Tibial nerve (tissue), 4 donors: ENCODE measurements at regions not wholly inside any gene's neighbourhood (a gene's known extent, or its start where the extent isn't known, plus 50 kb on each side); places are given as distances from the start of the nearest gene placed in this dataset.

Experiments used
- DNase-seq, 2 donors: peaks; one replicate each; pipeline ENCODE4 v3.0.0-alpha.2; 2019; ENCODE audit warnings: low spot score in 2 of 2
- H3K27ac ChIP-seq, 4 donors: fragments of 200-600 bp; sonication (generic) in 3 of 4; one replicate each; pipeline ENCODE4 v1.5.1; 2017 to 2019; ENCODE audit warnings: mild to moderate bottlenecking in 1 of 4
- H3K27me3 ChIP-seq, 2 donors: fragments of 200-600 bp; sonication (generic) in 1 of 2; one replicate each; pipeline versions ENCODE4 v1.5.1 to v1.6.0; 2017 to 2019
- H3K36me3 ChIP-seq, 3 donors: fragments of 200-600 bp; sonication (generic); one replicate each; pipeline ENCODE4 v1.5.1; 2018 to 2019
- H3K4me1 ChIP-seq, 4 donors: fragments of 200-600 bp; sonication (generic) in 3 of 4; one replicate each; pipeline ENCODE4 v1.5.1; 2017 to 2019
- H3K4me3 ChIP-seq, 4 donors: fragments of 200-600 bp; sonication (generic) in 3 of 4; one replicate each; pipeline ENCODE4 v1.5.1; 2017 to 2019; ENCODE audit warnings: mild to moderate bottlenecking in 1 of 4, moderate library complexity in 1 of 4
- H3K9me3 ChIP-seq, 4 donors: fragments of 200-600 bp; sonication (generic) in 3 of 4; one replicate each; pipeline ENCODE4 v1.5.1; 2017 to 2019
- CTCF ChIP-seq, 5 experiments: fragments of 200-600 bp in 3 of 5; fragments of 450-650 bp in 2 of 5; sonication (generic) in 3 of 5; IDR thresholded peaks; one replicate each; pipeline ENCODE4 v1.5.1; 2016 to 2019; ENCODE audit warnings: antibody characterized with exemption in 5 of 5, mild to moderate bottlenecking in 3 of 5, moderate library complexity in 2 of 5
- EP300 ChIP-seq, 2 donors: sonication (generic); formaldehyde crosslinking; IDR thresholded peaks; one replicate each; pipeline ENCODE4 v1.6.1; 2017; ENCODE audit warnings: antibody characterized with exemption in 2 of 2, mild to moderate bottlenecking in 1 of 2
- POLR2A ChIP-seq, 2 donors: fragments of 450-650 bp; IDR thresholded peaks; one replicate each; pipeline ENCODE4 v1.6.1; 2017; ENCODE audit warnings: antibody characterized with exemption in 2 of 2, mild to moderate bottlenecking in 2 of 2, moderate library complexity in 2 of 2
- WGBS, 2 donors: methylation state at CpG; one replicate each; pipeline ENCODE4 v1.1.5; 2018; 5-methylcytosine and 5-hydroxymethylcytosine counted together

GRCh38 chr7:126022452-126022851, 1092.8 kb upstream of the POT1 start:
- H3K4me3 ChIP-seq: no peak overlapping the region
- H3K27me3 ChIP-seq: no peaks in the 10 kb centered on the region
- no peak overlapping the region for H3K27ac ChIP-seq
- H3K9me3 ChIP-seq: no peaks in the 10 kb centered on the region
- no peaks in the 10 kb centered on the region for H3K36me3 ChIP-seq
- TF ChIP-seq POLR2A (IDR thresholded peaks at IDR 0.05) (no peak), CTCF (IDR thresholded peaks at IDR 0.05) (no peak), EP300 (IDR thresholded peaks at IDR 0.05) (no peak)
- DNase-seq: no peak
- peaks cover 0 to 6% (median 0%) of the 10 kb centered on the region in 4 donors for H3K4me1 ChIP-seq

GRCh38 chr7:126016722-126017121, 1087.1 kb upstream of the POT1 start:
- DNase-seq: no peak
- Histone ChIP-seq H3K36me3 (no peaks in the 10 kb centered on the region), H3K27me3 (no peaks in the 10 kb centered on the region), H3K4me1 (no peaks in the 10 kb centered on the region), H3K27ac (no peak overlapping the region), H3K9me3 (no peaks in the 10 kb centered on the region), H3K4me3 (no peak overlapping the region)
- 87 to 92% methylated on average over 1 of the region's 1 CpG for WGBS, 2 donors
- no peak for TF ChIP-seq CTCF (IDR thresholded peaks at IDR 0.05)
- no peak for TF ChIP-seq EP300 (IDR thresholded peaks at IDR 0.05)
- TF ChIP-seq POLR2A (IDR thresholded peaks at IDR 0.05): no peak

GRCh38 chr7:126005064-126005463, 1075.4 kb upstream of the POT1 start:
- TF ChIP-seq POLR2A (IDR thresholded peaks at IDR 0.05) (no peak), CTCF (IDR thresholded peaks at IDR 0.05) (no peak), EP300 (IDR thresholded peaks at IDR 0.05) (no peak)
- Histone ChIP-seq H3K27ac (no peak overlapping the region), H3K4me1 (no peaks in the 10 kb centered on the region), H3K9me3 (no peaks in the 10 kb centered on the region), H3K27me3 (no peaks in the 10 kb centered on the region), H3K4me3 (no peak overlapping the region), H3K36me3 (no peaks in the 10 kb centered on the region)
- DNase-seq: no peak
- 82% methylated on average over 4 of the region's 4 CpGs for WGBS, 2 donors

GRCh38 chr7:126001349-126001748, 1071.7 kb upstream of the POT1 start:
- Histone ChIP-seq H3K27ac (no peak overlapping the region), H3K36me3 (no peaks in the 10 kb centered on the region), H3K4me1 (no peaks in the 10 kb centered on the region), H3K9me3 (peaks cover 0 to 2% (median 0%) of the 10 kb centered on the region in 4 donors), H3K27me3 (no peaks in the 10 kb centered on the region), H3K4me3 (no peak overlapping the region)
- 13 to 24% methylated on average over 1 of the region's 1 CpG for WGBS, 2 donors
- TF ChIP-seq EP300 (IDR thresholded peaks at IDR 0.05): no peak
- TF ChIP-seq POLR2A (IDR thresholded peaks at IDR 0.05): no peak
- no peak for TF ChIP-seq CTCF (IDR thresholded peaks at IDR 0.05)
- no peak for DNase-seq

GRCh38 chr7:125984795-125985194, 1055.2 kb upstream of the POT1 start:
- no peak for DNase-seq
- 74 to 90% methylated on average over 3 of the region's 3 CpGs for WGBS, 2 donors
- H3K36me3 ChIP-seq: no peaks in the 10 kb centered on the region
- peaks cover 0 to 3% (median 0%) of the 10 kb centered on the region in 4 donors for H3K9me3 ChIP-seq
- H3K4me3 ChIP-seq: no peak overlapping the region
- H3K27me3 ChIP-seq: no peaks in the 10 kb centered on the region
- no peak overlapping the region for H3K27ac ChIP-seq
- no peaks in the 10 kb centered on the region for H3K4me1 ChIP-seq
- TF ChIP-seq CTCF (IDR thresholded peaks at IDR 0.05) (no peak), POLR2A (IDR thresholded peaks at IDR 0.05) (no peak), EP300 (IDR thresholded peaks at IDR 0.05) (no peak)
